Testis (tissue), 2 donors: ENCODE measurements at regions not wholly inside any gene's neighbourhood (a gene's known extent, or its start where the extent isn't known, plus 50 kb on each side); places are given as distances from the start of the nearest gene placed in this dataset.

ENCODE experiments used
- DNase-seq: peaks from one replicate; pipeline ENCODE4 v3.0.0-alpha.2; 2019
- H3K27ac ChIP-seq, 2 donors: fragments of 200-600 bp; sonication (generic); one replicate each; pipeline ENCODE4 v1.5.1; 2019
- H3K27me3 ChIP-seq: fragments of 200-600 bp; sonication (generic); one replicate; pipeline ENCODE4 v1.5.1; 2019
- H3K36me3 ChIP-seq: fragments of 200-600 bp; sonication (generic); one replicate; pipeline ENCODE4 v1.5.1; 2017; ENCODE audit warnings: low read depth; ENCODE audit errors: missing control alignments
- H3K4me1 ChIP-seq: fragments of 200-600 bp; sonication (generic); one replicate; pipeline ENCODE4 v1.5.1; 2019
- H3K4me3 ChIP-seq, 2 donors: fragments of 200-600 bp; sonication (generic); one replicate each; pipeline ENCODE4 v1.5.1; 2017 to 2019
- H3K9me3 ChIP-seq: fragments of 200-600 bp; sonication (generic); one replicate; pipeline ENCODE4 v1.5.1; 2017
- POLR2A ChIP-seq: fragments of 450-650 bp; IDR thresholded peaks from one replicate; pipeline ENCODE4 v1.6.1; 2017; ENCODE audit warnings: antibody characterized with exemption, mild to moderate bottlenecking, moderate library complexity
- WGBS, 2 donors: methylation state at CpG; one replicate each; pipeline ENCODE4 v1.1.5; 2018; 5-methylcytosine and 5-hydroxymethylcytosine counted together
- intact Hi-C: fragments of 100-400 bp; cut with DNase I; formaldehyde crosslinking; loops from one replicate; pipeline ENCODE4 v1.15.1; 2023; ENCODE audit warnings: low total_unique reads
- TF ChIP-seq, protein P1 (sequence below), 3 experiments: fragments of 450-650 bp in 2 of 3; fragments of 200-600 bp in 1 of 3; sonication (generic) in 1 of 3; IDR thresholded peaks; one replicate each; pipeline ENCODE4 v1.5.1; 2016 to 2019; ENCODE audit warnings: antibody characterized with exemption in 3 of 3, mild to moderate bottlenecking in 2 of 3, moderate library complexity in 1 of 3

DNA sequence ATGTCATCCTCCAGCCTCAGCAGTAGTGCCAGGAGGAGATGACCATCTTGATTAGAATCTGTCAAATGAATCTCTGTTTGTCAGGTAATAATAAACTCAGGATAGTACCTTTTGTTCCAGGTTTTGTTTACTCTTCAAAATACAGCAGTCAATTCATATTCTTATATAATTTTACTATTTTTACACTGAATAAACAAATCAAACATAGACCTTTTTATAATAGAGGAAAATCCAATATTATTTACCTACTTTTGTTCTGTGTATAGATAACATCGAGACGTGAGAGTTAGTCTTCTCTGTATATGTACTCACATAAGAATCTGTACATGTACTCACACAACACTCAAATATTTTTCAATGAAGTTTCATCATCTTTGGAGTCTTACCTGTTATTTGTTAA is 365.4 kb upstream of the EPHA5 start:
- no peak overlapping the region for H3K27ac ChIP-seq
- DNase-seq: no peak
- H3K4me3 ChIP-seq: no peak overlapping the region
- H3K27me3 ChIP-seq: no peaks in the 10 kb centered on the region
- WGBS, 2 donors: 86 to 93% methylated on average over 2 of the region's 2 CpGs
- H3K36me3 ChIP-seq: no peaks in the 10 kb centered on the region
- TF ChIP-seq, protein P1, sequence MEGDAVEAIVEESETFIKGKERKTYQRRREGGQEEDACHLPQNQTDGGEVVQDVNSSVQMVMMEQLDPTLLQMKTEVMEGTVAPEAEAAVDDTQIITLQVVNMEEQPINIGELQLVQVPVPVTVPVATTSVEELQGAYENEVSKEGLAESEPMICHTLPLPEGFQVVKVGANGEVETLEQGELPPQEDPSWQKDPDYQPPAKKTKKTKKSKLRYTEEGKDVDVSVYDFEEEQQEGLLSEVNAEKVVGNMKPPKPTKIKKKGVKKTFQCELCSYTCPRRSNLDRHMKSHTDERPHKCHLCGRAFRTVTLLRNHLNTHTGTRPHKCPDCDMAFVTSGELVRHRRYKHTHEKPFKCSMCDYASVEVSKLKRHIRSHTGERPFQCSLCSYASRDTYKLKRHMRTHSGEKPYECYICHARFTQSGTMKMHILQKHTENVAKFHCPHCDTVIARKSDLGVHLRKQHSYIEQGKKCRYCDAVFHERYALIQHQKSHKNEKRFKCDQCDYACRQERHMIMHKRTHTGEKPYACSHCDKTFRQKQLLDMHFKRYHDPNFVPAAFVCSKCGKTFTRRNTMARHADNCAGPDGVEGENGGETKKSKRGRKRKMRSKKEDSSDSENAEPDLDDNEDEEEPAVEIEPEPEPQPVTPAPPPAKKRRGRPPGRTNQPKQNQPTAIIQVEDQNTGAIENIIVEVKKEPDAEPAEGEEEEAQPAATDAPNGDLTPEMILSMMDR (IDR thresholded peaks at IDR 0.05): no peak
- no peak for TF ChIP-seq POLR2A
- H3K9me3 ChIP-seq: no peaks in the 10 kb centered on the region
- intact Hi-C loops: no loop called here
- no peaks in the 10 kb centered on the region for H3K4me1 ChIP-seq

DNA sequence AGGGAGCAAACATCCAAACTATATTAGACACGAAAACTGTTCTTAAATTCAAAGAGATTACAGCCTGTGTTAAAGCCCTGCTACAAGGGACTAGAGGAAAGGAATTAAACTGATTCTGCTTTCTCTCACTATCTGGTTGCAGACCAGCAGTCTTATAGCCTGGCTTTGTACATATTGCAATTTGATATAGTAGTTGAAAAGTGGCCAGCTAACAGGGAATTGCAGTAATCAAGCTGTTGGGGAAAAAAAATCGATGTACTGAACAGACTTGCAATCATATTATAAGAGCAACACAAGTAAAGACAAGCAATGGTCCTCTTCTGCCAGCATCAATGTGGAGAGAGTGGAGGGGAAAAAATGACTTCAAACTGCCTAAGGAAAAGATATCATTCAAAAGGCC is 364.4 kb upstream of the EPHA5 start:
- no peak overlapping the region for H3K27ac ChIP-seq
- TF ChIP-seq, protein P1 (IDR thresholded peaks at IDR 0.05): no peak
- TF ChIP-seq POLR2A: no peak
- no peaks in the 10 kb centered on the region for H3K9me3 ChIP-seq
- intact Hi-C loops: no loop called here
- DNase-seq: no peak
- no peaks in the 10 kb centered on the region for H3K36me3 ChIP-seq
- WGBS, 2 donors: 16 to 21% methylated on average over 2 of the region's 2 CpGs
- no peaks in the 10 kb centered on the region for H3K4me1 ChIP-seq
- H3K4me3 ChIP-seq: no peak overlapping the region
- H3K27me3 ChIP-seq: no peaks in the 10 kb centered on the region

DNA sequence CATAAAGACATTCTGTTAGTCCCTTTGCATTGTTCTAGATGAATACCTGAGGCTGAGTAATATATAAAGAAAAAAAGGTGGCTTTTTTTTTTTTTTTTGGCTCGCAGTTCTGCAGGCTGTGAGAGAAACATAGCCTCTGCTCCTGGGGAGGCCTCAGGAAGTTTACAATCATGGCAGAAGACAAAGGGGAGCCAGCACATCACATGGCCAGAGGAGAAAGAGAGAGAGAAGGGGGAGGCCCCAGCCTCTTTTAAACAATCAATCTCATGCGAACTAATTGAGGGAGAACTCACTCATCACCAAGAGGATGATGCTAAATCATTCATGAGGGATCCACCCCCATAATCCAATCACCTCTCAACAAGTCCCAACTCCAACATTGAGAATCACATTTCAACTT is 364.0 kb upstream of the EPHA5 start:
- 54 to 69% methylated on average over 2 of the region's 2 CpGs for WGBS, 2 donors
- TF ChIP-seq, protein P1 (IDR thresholded peaks at IDR 0.05): no peak
- TF ChIP-seq POLR2A: no peak
- Histone ChIP-seq H3K36me3 (no peaks in the 10 kb centered on the region), H3K4me3 (no peak overlapping the region), H3K27ac (no peak overlapping the region), H3K27me3 (no peaks in the 10 kb centered on the region), H3K4me1 (no peaks in the 10 kb centered on the region), H3K9me3 (no peaks in the 10 kb centered on the region)
- DNase-seq: no peak
- intact Hi-C loops: no loop called here

GRCh38 chr4:66032571-66032970 is 362.3 kb upstream of the EPHA5 start:
- intact Hi-C loops: no loop called here
- no peaks in the 10 kb centered on the region for H3K4me1 ChIP-seq
- no peaks in the 10 kb centered on the region for H3K9me3 ChIP-seq
- WGBS, 2 donors: 56 to 94% methylated on average over 2 of the region's 2 CpGs
- H3K27me3 ChIP-seq: no peaks in the 10 kb centered on the region
- H3K27ac ChIP-seq: no peak overlapping the region
- TF ChIP-seq POLR2A: no peak
- TF ChIP-seq, protein P1 (IDR thresholded peaks at IDR 0.05): no peak
- H3K4me3 ChIP-seq: no peak overlapping the region
- no peaks in the 10 kb centered on the region for H3K36me3 ChIP-seq
- DNase-seq: no peak

GRCh38 chr4:66028668-66029067 is 358.4 kb upstream of the EPHA5 start:
- H3K27ac ChIP-seq: no peak overlapping the region
- no peaks in the 10 kb centered on the region for H3K9me3 ChIP-seq
- H3K4me3 ChIP-seq: no peak overlapping the region
- no peak for DNase-seq
- no peaks in the 10 kb centered on the region for H3K36me3 ChIP-seq
- intact Hi-C loops: no loop called here
- 92 to 93% methylated on average over 1 of the region's 1 CpG for WGBS, 2 donors
- TF ChIP-seq POLR2A: no peak
- TF ChIP-seq, protein P1 (IDR thresholded peaks at IDR 0.05): no peak
- H3K4me1 ChIP-seq: no peaks in the 10 kb centered on the region
- no peaks in the 10 kb centered on the region for H3K27me3 ChIP-seq
